ENCODE measurements at regions not wholly inside any gene's neighbourhood (a gene's known extent, or its start where the extent isn't known, plus 50 kb on each side); places are given as distances from the start of the nearest gene placed in this dataset. TPM values are rescaled to one million over a fixed set of nuclear protein-coding genes. Genes with fewer than 3 reads are reported as not detected.

GRCh38 chr7:65820287-65820950 is 52.5 kb upstream of the VKORC1L1 start:
- Mint-ChIP-seq H3K4me1 (no peaks in the 10 kb centered on the region), H3K9me3 (ENCODE audit: insufficient read depth) (no peaks in the 10 kb centered on the region), H3K27ac (no peak overlapping the region), H3K27me3 (no peaks in the 10 kb centered on the region), H3K4me3 (no peak overlapping the region)
- Histone ChIP-seq H3K27me3 (replicated peaks in 1 of 4; ENCODE audit: control extremely low read depth in 1 of 4, control insufficient read depth in 3 of 4, insufficient read depth in 4 of 4, low read length in 3 of 4) (no peaks in the 10 kb centered on the region), H3K9me3 (ENCODE audit: control extremely low read depth in 1 of 3, control insufficient read depth in 2 of 3, insufficient read depth in 1 of 3, low read length in 2 of 3) (no peaks in the 10 kb centered on the region), H3K4me3 (ENCODE audit: control extremely low read depth in 1 of 5, extremely low read depth in 1 of 5, insufficient read depth in 1 of 5, low read depth in 2 of 5, low read length in 4 of 5) (no peak overlapping the region), H2AFZ (ENCODE audit: insufficient read depth, low read depth, low read length, poor library complexity, severe bottlenecking) (no peak overlapping the region), H4K20me1 (ENCODE audit: control insufficient read depth, insufficient read depth, low read length, poor library complexity, severe bottlenecking) (no peaks in the 10 kb centered on the region), H3K36me3 (replicated peaks in 1 of 2; ENCODE audit: control extremely low read depth in 1 of 2, control insufficient read depth in 1 of 2, extremely low read depth in 1 of 2, insufficient read depth in 2 of 2, low read length in 1 of 2) (no peaks in the 10 kb centered on the region), H3K9ac (ENCODE audit: low read length) (no peak overlapping the region), H3K4me1 (ENCODE audit: control insufficient read depth in 2 of 2, insufficient read depth in 2 of 2, low read length in 2 of 2) (no peaks in the 10 kb centered on the region), H3K4me2 (replicated peaks; ENCODE audit: low read depth, low read length, poor library complexity, severe bottlenecking) (no peak overlapping the region), H3K27ac (ENCODE audit: low read length in 2 of 2) (no peak overlapping the region), H3K79me2 (ENCODE audit: control insufficient read depth, insufficient read depth, low read length) (no peaks in the 10 kb centered on the region)
- ATAC-seq (ENCODE audit: low read depth) (no peak), DNase-seq (no peak)
- POLR2A ChIA-PET = no interaction called here
- no peak for TF ChIP-seq EZH2 (IDR thresholded peaks at IDR 0.05; ENCODE audit: borderline replicate concordance, insufficient read depth, low read depth, low read length, poor library complexity, severe bottlenecking)
- CTCF ChIA-PET = interaction anchor here (0.7 kb wide), 1 partner anchor 20 kb away, joined by 3 read pairs; no protein-coding TSS in a partner anchor
- intact Hi-C loops (cut with micrococcal nuclease) = no loop called here
- 66% methylated on average over 4 of the region's 4 CpGs for WGBS (ENCODE audit: insufficient coverage)

Small RNA genes in the stretch of these regions (small RNA-seq; reads per million reads assigned to genes)
- not detected for gene AC114501.1 (ENCODE audit: insufficient read length, low read depth, low replicate concordance)
- not detected for gene RNU6-912P (ENCODE audit: insufficient read length, low read depth, low replicate concordance)
- gene SNORA15B-2 (ENCODE audit: insufficient read length, low read depth, low replicate concordance) = not detected
- 0.95 reads per million for gene SNORA22 (ENCODE audit: insufficient read length, low read depth, low replicate concordance)

Measured in B cell (primary cell).